Activated naive CD8-positive, alpha-beta T cell treated with anti-CD3 and anti-CD28 coated beads, Interleukin-2, amount 10 ng/mL, durations not matched to agents 7 days and 5 days (primary cell): ENCODE measurements at regions not wholly inside any gene's neighbourhood (a gene's known extent, or its start where the extent isn't known, plus 50 kb on each side); places are given as distances from the start of the nearest gene placed in this dataset.
"Not testable (repeated sequence)": the region's sequence is repeated elsewhere in the genome, so short reads cannot be mapped to it uniquely, and the experiment has no call there.

ENCODE experiments used
- ATAC-seq: fragments of 150-1000 bp; cut with Tn5 transposase; one replicate; pipeline ENCODE4 v1.10.0; 2021; ENCODE audit warnings: low read depth, moderate library complexity
- POLR2A ChIA-PET: fragments of 350-600 bp; sonication (Branson Sonifier 250); formaldehyde crosslinking; loops from one replicate; lab custom pipeline; 2021; ENCODE audit warnings: antibody characterized with exemption; lab: Charles Lee
- DNase-seq: peaks from one replicate; pipeline ENCODE4 v3.0.0; 2021
- H3K27ac Mint-ChIP-seq: one replicate; pipeline ENCODE4 v1.8.0; 2022; ENCODE audit warnings: mild to moderate bottlenecking, mixed read lengths
- H3K27me3 Mint-ChIP-seq: one replicate; pipeline ENCODE4 v1.8.0; 2022; ENCODE audit warnings: mild to moderate bottlenecking, moderate library complexity, mixed read lengths
- H3K36me3 Mint-ChIP-seq: one replicate; pipeline ENCODE4 v1.8.0; 2021; ENCODE audit warnings: mild to moderate bottlenecking, mixed read lengths
- H3K4me1 Mint-ChIP-seq: one replicate; pipeline ENCODE4 v1.8.0; 2021; ENCODE audit warnings: mixed read lengths
- H3K4me3 Mint-ChIP-seq: one replicate; pipeline ENCODE4 v1.8.0; 2022; ENCODE audit warnings: mild to moderate bottlenecking, moderate library complexity, mixed read lengths
- H3K9me3 Mint-ChIP-seq: one replicate; pipeline ENCODE4 v1.8.0; 2021; ENCODE audit warnings: mixed read lengths

GRCh38 chr2:89048138-89049066, 356.9 kb downstream of the RPIA start:
- ATAC-seq, H3K27ac Mint-ChIP-seq, H3K4me1 Mint-ChIP-seq, POLR2A ChIA-PET, H3K36me3 Mint-ChIP-seq, H3K27me3 Mint-ChIP-seq, H3K4me3 Mint-ChIP-seq, DNase-seq, H3K9me3 Mint-ChIP-seq: not testable (repeated sequence)

GRCh38 chr2:89058616-89059015, 367.1 kb downstream of the RPIA start:
- POLR2A ChIA-PET, H3K4me1 Mint-ChIP-seq, ATAC-seq, H3K4me3 Mint-ChIP-seq, DNase-seq, H3K27me3 Mint-ChIP-seq, H3K9me3 Mint-ChIP-seq, H3K27ac Mint-ChIP-seq, H3K36me3 Mint-ChIP-seq: not testable (repeated sequence)

- H3K4me3 Mint-ChIP-seq, H3K27ac Mint-ChIP-seq, H3K36me3 Mint-ChIP-seq, ATAC-seq, H3K4me1 Mint-ChIP-seq, POLR2A ChIA-PET, H3K9me3 Mint-ChIP-seq, H3K27me3 Mint-ChIP-seq, DNase-seq: not testable (repeated sequence)
Measured at GRCh38 chr2:89061174-89061573, 369.7 kb downstream of the RPIA start.

GRCh38 chr2:89076771-89077170, 385.3 kb downstream of the RPIA start:
- H3K4me1 Mint-ChIP-seq, ATAC-seq, POLR2A ChIA-PET: not testable (repeated sequence)

GRCh38 chr2:89092911-89093310, 401.4 kb downstream of the RPIA start:
- POLR2A ChIA-PET, DNase-seq, H3K36me3 Mint-ChIP-seq, H3K4me1 Mint-ChIP-seq, ATAC-seq, H3K27ac Mint-ChIP-seq, H3K9me3 Mint-ChIP-seq, H3K27me3 Mint-ChIP-seq, H3K4me3 Mint-ChIP-seq: not testable (repeated sequence)

More at GRCh38 chr2:89076771-89077170, 385.3 kb downstream of the RPIA start:
- H3K27me3 Mint-ChIP-seq, H3K9me3 Mint-ChIP-seq, DNase-seq, H3K36me3 Mint-ChIP-seq, H3K27ac Mint-ChIP-seq, H3K4me3 Mint-ChIP-seq: not testable (repeated sequence)

- H3K27me3 Mint-ChIP-seq, DNase-seq, H3K27ac Mint-ChIP-seq, ATAC-seq, H3K4me3 Mint-ChIP-seq, POLR2A ChIA-PET, H3K9me3 Mint-ChIP-seq, H3K36me3 Mint-ChIP-seq, H3K4me1 Mint-ChIP-seq: not testable (repeated sequence)
Measured at GRCh38 chr2:89095060-89095459, 403.6 kb downstream of the RPIA start.

GRCh38 chr2:89102587-89102986, 411.1 kb downstream of the RPIA start:
- DNase-seq, H3K4me3 Mint-ChIP-seq, H3K36me3 Mint-ChIP-seq, H3K27me3 Mint-ChIP-seq, POLR2A ChIA-PET, ATAC-seq, H3K27ac Mint-ChIP-seq, H3K9me3 Mint-ChIP-seq, H3K4me1 Mint-ChIP-seq: not testable (repeated sequence)

GRCh38 chr2:89106369-89107019, 415.0 kb downstream of the RPIA start:
- not testable (repeated sequence) for H3K27ac Mint-ChIP-seq, ATAC-seq

GRCh38 chr2:89112434-89112833, 421.0 kb downstream of the RPIA start:
- H3K36me3 Mint-ChIP-seq, ATAC-seq, H3K4me1 Mint-ChIP-seq, DNase-seq, POLR2A ChIA-PET, H3K4me3 Mint-ChIP-seq, H3K27ac Mint-ChIP-seq, H3K9me3 Mint-ChIP-seq, H3K27me3 Mint-ChIP-seq: not testable (repeated sequence)

More at GRCh38 chr2:89106369-89107019, 415.0 kb downstream of the RPIA start:
- POLR2A ChIA-PET, H3K36me3 Mint-ChIP-seq, H3K27me3 Mint-ChIP-seq, H3K9me3 Mint-ChIP-seq, DNase-seq, H3K4me1 Mint-ChIP-seq, H3K4me3 Mint-ChIP-seq: not testable (repeated sequence)

- H3K9me3 Mint-ChIP-seq, DNase-seq, POLR2A ChIA-PET, H3K27ac Mint-ChIP-seq, H3K27me3 Mint-ChIP-seq, ATAC-seq, H3K4me3 Mint-ChIP-seq, H3K4me1 Mint-ChIP-seq, H3K36me3 Mint-ChIP-seq: not testable (repeated sequence)
Measured at GRCh38 chr2:89113286-89113685, 421.8 kb downstream of the RPIA start.

GRCh38 chr2:89129440-89129839, 438.0 kb downstream of the RPIA start:
- DNase-seq, H3K4me1 Mint-ChIP-seq, H3K9me3 Mint-ChIP-seq, H3K27ac Mint-ChIP-seq, H3K36me3 Mint-ChIP-seq, H3K27me3 Mint-ChIP-seq, H3K4me3 Mint-ChIP-seq, POLR2A ChIA-PET, ATAC-seq: not testable (repeated sequence)

- H3K27me3 Mint-ChIP-seq, H3K4me3 Mint-ChIP-seq, H3K4me1 Mint-ChIP-seq, H3K9me3 Mint-ChIP-seq, POLR2A ChIA-PET, H3K36me3 Mint-ChIP-seq, DNase-seq, H3K27ac Mint-ChIP-seq, ATAC-seq: not testable (repeated sequence)
Measured at GRCh38 chr2:89130665-89131308, 439.3 kb downstream of the RPIA start.

- peaks cover 10% of the 10 kb centered on the region for H3K27me3 Mint-ChIP-seq
- POLR2A ChIA-PET, H3K27ac Mint-ChIP-seq, ATAC-seq, H3K4me3 Mint-ChIP-seq, H3K4me1 Mint-ChIP-seq, H3K9me3 Mint-ChIP-seq, DNase-seq, H3K36me3 Mint-ChIP-seq: not testable (repeated sequence)
Measured at GRCh38 chr2:89142959-89143358, 451.5 kb downstream of the RPIA start.
